H1 (cell line): ENCODE measurements at regions not wholly inside any gene's neighbourhood (a gene's known extent, or its start where the extent isn't known, plus 50 kb on each side); places are given as distances from the start of the nearest gene placed in this dataset.
A peak's percentile ranks its signal among the peaks of the same experiment; 100 is the strongest.

Source experiments
- CTCF ChIA-PET: fragments of 300-600 bp; sonication (Branson Sonifier 250); formaldehyde crosslinking; loops from one replicate; lab custom pipeline; 2021; ENCODE audit not compliant: partially characterized antibody; lab: Charles Lee
- POLR2A ChIA-PET: fragments of 300-600 bp; sonication (Branson Sonifier 250); formaldehyde crosslinking; loops from one replicate; lab custom pipeline; 2021; ENCODE audit warnings: inconsistent platforms; ENCODE audit not compliant: partially characterized antibody; lab: Charles Lee
- DNase-seq, 2 experiments: peaks; one replicate each; pipeline versions ENCODE4 v3.0.0 to v3.0.0-alpha.2; 2010 to 2022; ENCODE audit warnings: low spot score in 2 of 2, low read depth in 1 of 2, mixed read lengths in 1 of 2
- FAIRE-seq: peaks from 2 replicates; lab custom pipeline; 2011; peaks lifted over from hg19 to GRCh38; lab: Jason Lieb, UNC
- H2AFZ ChIP-seq: 2 replicates; pipeline ENCODE4 v1.8.1; 2012; ENCODE audit warnings: low read length, inconsistent platforms
- H2AK5ac ChIP-seq: 2 replicates; pipeline ENCODE4 v1.6.1; 2013; ENCODE audit warnings: low read depth, low read length
- H2BK120ac ChIP-seq: replicated peaks from 2 replicates; pipeline ENCODE3; 2013; ENCODE audit warnings: low read depth, low read length, inconsistent platforms
- H2BK12ac ChIP-seq: 2 replicates; pipeline ENCODE4 v1.6.1; 2013; ENCODE audit warnings: low read depth, low read length
- H2BK15ac ChIP-seq: 2 replicates; pipeline ENCODE4 v1.6.1; 2013; ENCODE audit warnings: low read length
- H2BK20ac ChIP-seq: 2 replicates; pipeline ENCODE4 v1.6.1; 2013; ENCODE audit warnings: low read length
- H2BK5ac ChIP-seq: 2 replicates; pipeline ENCODE4 v1.6.1; 2013; ENCODE audit warnings: low read depth, low read length
- H3K14ac ChIP-seq: 2 replicates; pipeline ENCODE4 v1.6.1; 2013; ENCODE audit warnings: inconsistent platforms; ENCODE audit not compliant: insufficient read length
- H3K18ac ChIP-seq: 2 replicates; pipeline ENCODE4 v1.6.1; 2013; ENCODE audit warnings: low read length; ENCODE audit errors: extremely low read depth
- H3K23ac ChIP-seq: 2 replicates; pipeline ENCODE4 v1.6.1; 2013; ENCODE audit warnings: inconsistent platforms; ENCODE audit not compliant: insufficient read length
- H3K23me2 ChIP-seq: 2 replicates; pipeline ENCODE4 v1.6.1; 2013; ENCODE audit warnings: low read depth, low read length
- H3K27ac ChIP-seq: 2 replicates; pipeline ENCODE4 v1.6.1; 2011; ENCODE audit warnings: low read depth, low read length, inconsistent platforms
- H3K27me3 ChIP-seq, 4 experiments: replicated peaks in 1 of 4; 1 replicate in 1 of 4; 2 replicates in 3 of 4; pipeline versions ENCODE4 v1.6.1 to v1.8.1; 2011 to 2013; ENCODE audit warnings: low read length in 3 of 4, mild to moderate bottlenecking in 3 of 4, inconsistent platforms in 2 of 4, mixed read lengths in 2 of 4, moderate library complexity in 1 of 4; ENCODE audit not compliant: control insufficient read depth in 3 of 4, insufficient read depth in 3 of 4; ENCODE audit errors: extremely low read depth in 1 of 4
- H3K36me3 ChIP-seq, 4 experiments: 2 replicates each; pipeline versions ENCODE4 v1.6.1 to v1.8.1; 2011 to 2013; ENCODE audit warnings: mild to moderate bottlenecking in 4 of 4, low read length in 3 of 4, moderate library complexity in 2 of 4, control low read depth in 1 of 4, inconsistent platforms in 1 of 4; ENCODE audit not compliant: insufficient read depth in 4 of 4, control insufficient read depth in 2 of 4
- H3K4ac ChIP-seq: replicated peaks from 2 replicates; pipeline ENCODE3; 2013; ENCODE audit warnings: low read length, low read depth, mixed read lengths, inconsistent platforms; ENCODE audit not compliant: insufficient read length
- H3K4me1 ChIP-seq, 4 experiments: replicated peaks in 1 of 4; 1 replicate in 1 of 4; 2 replicates in 3 of 4; pipeline versions ENCODE4 v1.6.1 to v1.8.1; 2011 to 2013; ENCODE audit warnings: low read length in 3 of 4, inconsistent platforms in 2 of 4, mixed read lengths in 1 of 4; ENCODE audit not compliant: insufficient read depth in 4 of 4, control insufficient read depth in 3 of 4
- H3K4me2 ChIP-seq, 2 experiments: 2 replicates each; pipeline versions ENCODE4 v1.6.1 to v1.8.1; 2011 to 2013; ENCODE audit warnings: low read depth in 2 of 2, low read length in 2 of 2, control low read depth in 1 of 2, inconsistent platforms in 1 of 2, mild to moderate bottlenecking in 1 of 2; ENCODE audit not compliant: insufficient read depth in 1 of 2
- H3K4me3 ChIP-seq, 4 experiments: fragments of 200-600, 300-600 bp in 1 of 4; sonication (generic), shearing (Covaris generic), sonication (Bioruptor Twin) in 1 of 4; 2 replicates each; pipeline versions ENCODE4 v1.5.1 to v1.8.1; 2011 to 2016; ENCODE audit warnings: low read length in 4 of 4, low read depth in 3 of 4, control low read depth in 2 of 4, inconsistent platforms in 2 of 4, mild to moderate bottlenecking in 2 of 4, mixed read lengths in 1 of 4, moderate library complexity in 1 of 4; ENCODE audit not compliant: insufficient read depth in 2 of 4; ENCODE audit errors: extremely low read depth in 1 of 4
- H3K56ac ChIP-seq: replicated peaks from 2 replicates; pipeline ENCODE3; 2013; ENCODE audit warnings: low read depth, mild to moderate bottlenecking, mixed read lengths, low read length, inconsistent platforms; ENCODE audit not compliant: insufficient read length
- H3K79me1 ChIP-seq: 2 replicates; pipeline ENCODE4 v1.6.1; 2013; ENCODE audit warnings: low read depth, low read length, control low read depth
- H3K79me2 ChIP-seq, 2 experiments: 2 replicates each; pipeline versions ENCODE4 v1.6.1 to v1.8.1; 2012 to 2013; ENCODE audit warnings: low read length in 2 of 2, mild to moderate bottlenecking in 2 of 2, inconsistent platforms in 1 of 2; ENCODE audit not compliant: insufficient read depth in 2 of 2, control insufficient read depth in 1 of 2
- H3K9ac ChIP-seq, 4 experiments: replicated peaks in 1 of 4; 1 replicate in 1 of 4; 2 replicates in 3 of 4; pipeline versions ENCODE4 v1.6.1 to v1.8.1; 2011 to 2013; ENCODE audit warnings: low read depth in 3 of 4, low read length in 3 of 4, control low read depth in 2 of 4, mild to moderate bottlenecking in 2 of 4, moderate library complexity in 2 of 4, inconsistent platforms in 1 of 4; ENCODE audit errors: extremely low read depth in 1 of 4
- H3K9me3 ChIP-seq, 2 experiments: 2 replicates each; pipeline versions ENCODE4 v1.6.1 to v1.8.1; 2012 to 2013; ENCODE audit warnings: mild to moderate bottlenecking in 2 of 2, moderate library complexity in 2 of 2, control low read depth in 1 of 2, inconsistent platforms in 1 of 2, low read depth in 1 of 2, low read length in 1 of 2, mixed read lengths in 1 of 2; ENCODE audit not compliant: insufficient read depth in 2 of 2
- H4K20me1 ChIP-seq, 2 experiments: replicated peaks in 1 of 2; 2 replicates each; pipeline versions ENCODE3 to v1.8.1; 2011 to 2013; ENCODE audit warnings: inconsistent platforms in 2 of 2, low read length in 2 of 2, mild to moderate bottlenecking in 1 of 2; ENCODE audit not compliant: insufficient read depth in 2 of 2, control insufficient read depth in 1 of 2
- H4K5ac ChIP-seq: 2 replicates; pipeline ENCODE4 v1.6.1; 2013; ENCODE audit warnings: low read length, low read depth, mixed read lengths, inconsistent platforms; ENCODE audit not compliant: insufficient read length
- H4K8ac ChIP-seq: 2 replicates; pipeline ENCODE4 v1.8.0; 2013; ENCODE audit warnings: mild to moderate bottlenecking, moderate library complexity, low read length, inconsistent platforms; ENCODE audit not compliant: insufficient read depth; ENCODE audit errors: extremely low read depth
- H4K91ac ChIP-seq: replicated peaks from 2 replicates; pipeline ENCODE3; 2013; ENCODE audit warnings: low read length, mixed read lengths, inconsistent platforms; ENCODE audit not compliant: insufficient read length
- ASH2L ChIP-seq: fragments of 200-600, 300-600 bp; sonication (generic); IDR thresholded peaks from one replicate; pipeline ENCODE4 v1.7.1; 2017; ENCODE audit warnings: low read length
- CREB1 ChIP-seq: IDR thresholded peaks from 2 replicates; pipeline ENCODE4 v1.6.1; 2012; ENCODE audit warnings: inconsistent platforms
- CTBP2 ChIP-seq: IDR thresholded peaks from 2 replicates; pipeline ENCODE4 v1.7.0; 2011; ENCODE audit warnings: borderline replicate concordance, mild to moderate bottlenecking, moderate library complexity, mixed read lengths, low read length; ENCODE audit not compliant: insufficient read depth, insufficient read length
- CTCF ChIP-seq, 3 experiments: IDR thresholded peaks; 1 replicate in 2 of 3; 2 replicates in 1 of 3; pipeline versions ENCODE4 v1.5.1 to v1.6.1; 2011; ENCODE audit warnings: low read length in 3 of 3, mild to moderate bottlenecking in 3 of 3, inconsistent platforms in 2 of 3, low read depth in 1 of 3, moderate library complexity in 1 of 3; ENCODE audit not compliant: insufficient read depth in 1 of 3; ENCODE audit errors: control extremely low read depth in 1 of 3
- EGR1 ChIP-seq: IDR thresholded peaks from 2 replicates; pipeline ENCODE4 v1.6.1; 2011; ENCODE audit warnings: low read depth, low read length, borderline replicate concordance
- HDAC6 ChIP-seq: IDR thresholded peaks from one replicate; pipeline ENCODE4 v1.7.1; 2012; ENCODE audit warnings: low read depth, mild to moderate bottlenecking, inconsistent platforms, low read length, moderate library complexity
- RAD21 ChIP-seq, 2 experiments: IDR thresholded peaks in 1 of 2; conservative IDR thresholded peaks in 1 of 2; 2 replicates each; pipeline ENCODE4 v1.6.1; 2011; ENCODE audit warnings: low read depth in 2 of 2, low read length in 2 of 2, improper control_type of control experiment in 1 of 2, inconsistent platforms in 1 of 2, mild to moderate bottlenecking in 1 of 2, moderate library complexity in 1 of 2
- RNF2 ChIP-seq: fragments of 200-900, 300-1000 bp; sonication (generic); IDR thresholded peaks from 2 replicates; pipeline ENCODE4 v1.7.1; 2016; ENCODE audit warnings: borderline replicate concordance, low read depth, mild to moderate bottlenecking, antibody characterized with exemption, low read length; ENCODE audit not compliant: poor library complexity, severe bottlenecking; ENCODE audit errors: missing control alignments
- SP4 ChIP-seq: IDR thresholded peaks from 2 replicates; pipeline ENCODE4 v1.6.1; 2012; ENCODE audit warnings: low read length, inconsistent platforms
- YY1 ChIP-seq: IDR thresholded peaks from 2 replicates; pipeline ENCODE4 v1.6.1; 2011; ENCODE audit warnings: low read depth, mild to moderate bottlenecking, low read length
- WGBS, 2 experiments: shearing (Covaris generic) in 1 of 2; methylation state at CpG; one replicate each; pipeline versions ENCODE4 v1.1.6 to v1.1.7; 2013 to 2015; ENCODE audit warnings: low lambda C conversion rate in 2 of 2, mixed read lengths in 2 of 2, inconsistent platforms in 1 of 2, low coverage in 1 of 2, missing lambda C conversion rate in 1 of 2; ENCODE audit not compliant: insufficient replicate concordance in 2 of 2, insufficient coverage in 1 of 2, insufficient read length in 1 of 2; ENCODE audit errors: extremely low coverage in 1 of 2, missing lambda C conversion rate in 1 of 2; 5-methylcytosine and 5-hydroxymethylcytosine counted together

GRCh38 chr4:134650461-134650860 lies 448.9 kb upstream of the PABPC4L start:
- H3K9ac ChIP-seq: no peak overlapping the region
- no peak overlapping the region for H3K4ac ChIP-seq
- H3K36me3 ChIP-seq: no peaks in the 10 kb centered on the region
- no peak overlapping the region for H2BK15ac ChIP-seq
- H3K23me2 ChIP-seq: no peaks in the 10 kb centered on the region
- H2BK120ac ChIP-seq: no peak overlapping the region
- ChIA-PET CTCF (interaction anchor here (0.6 to 1.4 kb wide), 10 partner anchors 14 to 1456 kb away, joined by 3 to 5 read pairs (median 3); no protein-coding TSS in a partner anchor), POLR2A (no interaction called here)
- H2AK5ac ChIP-seq: no peak overlapping the region
- no peaks in the 10 kb centered on the region for H3K9me3 ChIP-seq
- no peak overlapping the region for H3K14ac ChIP-seq
- H2BK5ac ChIP-seq: no peak overlapping the region
- H3K4me3 ChIP-seq: no peak overlapping the region
- H2BK20ac ChIP-seq: no peak overlapping the region
- no peak for DNase-seq
- no peak overlapping the region for H3K56ac ChIP-seq
- no peak overlapping the region for H3K23ac ChIP-seq
- 93% methylated on average over 2 of the region's 2 CpGs; no CpG with 5 or more reads in 1 of the 2 experiments for WGBS, 2 experiments
- no peaks in the 10 kb centered on the region for H4K20me1 ChIP-seq
- H3K4me2 ChIP-seq: no peak overlapping the region
- no peaks in the 10 kb centered on the region for H3K79me2 ChIP-seq
- no peak overlapping the region for H3K27ac ChIP-seq
- H3K79me1 ChIP-seq: no peaks in the 10 kb centered on the region
- H2BK12ac ChIP-seq: no peak overlapping the region
- no peak overlapping the region for H2AFZ ChIP-seq
- FAIRE-seq: no peak
- no peak for TF ChIP-seq EGR1
- no peak for TF ChIP-seq YY1
- no peak for TF ChIP-seq CREB1
- TF ChIP-seq CTCF (IDR thresholded peaks at IDR 0.05; ENCODE audit: control extremely low read depth in 1 of 3, insufficient read depth in 1 of 3, low read depth in 1 of 3, low read length in 3 of 3): peak in 1 of 3 experiments; percentile 15; a peak in 1 of 4 replicates
- TF ChIP-seq RAD21 (IDR thresholded peaks at IDR 0.05 in 1 of 2, conservative IDR thresholded peaks at IDR 0.05 in 1 of 2; ENCODE audit: low read depth in 2 of 2, low read length in 2 of 2): peak in 1 of 2 experiments; percentile 40; a peak in 3 of 4 replicates
- no peak for TF ChIP-seq HDAC6
- TF ChIP-seq RNF2: no peak
- no peak for TF ChIP-seq CTBP2
- TF ChIP-seq ASH2L: no peak
- TF ChIP-seq SP4: no peak
- H4K91ac ChIP-seq: no peak overlapping the region
- no peak overlapping the region for H4K8ac ChIP-seq
- no peak overlapping the region for H4K5ac ChIP-seq
- H3K18ac ChIP-seq: no peak overlapping the region
- H3K27me3 ChIP-seq: no peaks in the 10 kb centered on the region
- H3K4me1 ChIP-seq: no peaks in the 10 kb centered on the region
